ENCODE measurements at regions not wholly inside any gene's neighbourhood (a gene's known extent, or its start where the extent isn't known, plus 50 kb on each side); places are given as distances from the start of the nearest gene placed in this dataset.
"Not testable (repeated sequence)": the region's sequence is repeated elsewhere in the genome, so short reads cannot be mapped to it uniquely, and the experiment has no call there.

DNA sequence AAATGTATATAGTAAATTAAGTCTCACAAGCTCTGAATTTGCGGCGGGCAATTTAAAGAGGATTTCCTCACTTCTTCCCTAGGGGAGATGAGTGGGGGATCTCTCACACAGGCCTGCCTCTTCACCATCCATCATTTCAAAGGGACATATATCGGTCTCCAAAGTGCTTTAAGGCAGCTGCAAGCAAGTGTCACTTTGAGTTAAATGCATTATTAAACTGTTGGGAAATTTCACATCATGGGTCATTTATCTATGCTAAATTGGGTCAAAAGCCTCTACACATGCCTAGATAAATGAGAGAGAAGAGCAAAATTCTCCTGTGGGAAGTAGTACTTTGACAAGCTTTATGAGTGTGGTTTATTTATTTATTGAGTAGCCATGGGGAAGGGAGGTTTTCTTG lies 1106.1 kb upstream of the GOT2 start:
- no peak for TF ChIP-seq RAD21 (conservative IDR thresholded peaks at IDR 0.05 in 1 of 2, IDR thresholded peaks at IDR 0.05 in 1 of 2)
- TF ChIP-seq POLR2AphosphoS2 (conservative IDR thresholded peaks at IDR 0.05; ENCODE audit: low read length), result no peak
- TF ChIP-seq EP300 (IDR thresholded peaks at IDR 0.05), result no peak
- TF ChIP-seq JUN (IDR thresholded peaks at IDR 0.05), result no peak
- no peak for TF ChIP-seq ELK1 (IDR thresholded peaks at IDR 0.05; ENCODE audit: low read depth, low read length)
- TF ChIP-seq MAFK (IDR thresholded peaks at IDR 0.05; ENCODE audit: partially characterized antibody), result no peak
- no peak for TF ChIP-seq GATA3 (IDR thresholded peaks at IDR 0.05; ENCODE audit: borderline replicate concordance)
- no peak for TF ChIP-seq EHMT2 (IDR thresholded peaks at IDR 0.05; ENCODE audit: low read depth)
- no peak for TF ChIP-seq ZNF302 (CRISPR knock-in tag; IDR thresholded peaks at IDR 0.05)
- TF ChIP-seq RNF2 (IDR thresholded peaks at IDR 0.05; ENCODE audit: borderline replicate concordance, low read depth), result no peak
- no peak for TF ChIP-seq FOSL2 (IDR thresholded peaks at IDR 0.05)
- no peak for TF ChIP-seq FOSL2 (CRISPR knock-in tag; IDR thresholded peaks at IDR 0.05)
- TF ChIP-seq HEYL (CRISPR knock-in tag; IDR thresholded peaks at IDR 0.05), result no peak
- TF ChIP-seq RFX5 (IDR thresholded peaks at IDR 0.05), result no peak
- no peak for TF ChIP-seq MYC (IDR thresholded peaks at IDR 0.05; ENCODE audit: borderline replicate concordance, low read length)
- TF ChIP-seq CHD2 (IDR thresholded peaks at IDR 0.05; ENCODE audit: low read length, partially characterized antibody), result no peak
- TF ChIP-seq JUNB (IDR thresholded peaks at IDR 0.05), result no peak
- no peak overlapping the region for H3K4me3 ChIP-seq
- WGBS (ENCODE audit: missing lambda C conversion rate), result 89% methylated on average over 3 of the region's 3 CpGs
- H3K4me2 ChIP-seq, result no peak overlapping the region
- DNase-seq (ENCODE audit: low read depth in 1 of 2, low spot score in 1 of 2) (no peak), ATAC-seq (no peak), FAIRE-seq (no peak)
- ChIA-PET CTCF (no interaction called here), POLR2A (no interaction called here)
- no peaks in the 10 kb centered on the region for H3K4me1 ChIP-seq
- H3K9me3 ChIP-seq, result 0 out of 3 replicates have a peak, but pooled peaks cover 6% of the 10 kb centered on the region
- no peak overlapping the region for H3K27ac ChIP-seq

GRCh38 chr16:59826767-59827166 lies 1092.7 kb upstream of the GOT2 start:
- FAIRE-seq (no peak), ATAC-seq (no peak), DNase-seq (ENCODE audit: low read depth in 1 of 2, low spot score in 1 of 2) (no peak)
- CTCF ChIA-PET, result no interaction called here
- H3K4me2 ChIP-seq, result no peak overlapping the region
- peak; percentile 58 for TF ChIP-seq MAFK (IDR thresholded peaks at IDR 0.05; ENCODE audit: partially characterized antibody)
- no peak for TF ChIP-seq BCL3 (IDR thresholded peaks at IDR 0.05)
- POLR2A ChIA-PET, result no interaction called here
- no peaks in the 10 kb centered on the region for H3K4me1 ChIP-seq
- H3K27ac ChIP-seq, result no peak overlapping the region
- H3K4me3 ChIP-seq, result no peak overlapping the region
- 88% methylated on average over 1 of the region's 1 CpG for WGBS (ENCODE audit: missing lambda C conversion rate)
- no peaks in the 10 kb centered on the region for H3K9me3 ChIP-seq

DNA sequence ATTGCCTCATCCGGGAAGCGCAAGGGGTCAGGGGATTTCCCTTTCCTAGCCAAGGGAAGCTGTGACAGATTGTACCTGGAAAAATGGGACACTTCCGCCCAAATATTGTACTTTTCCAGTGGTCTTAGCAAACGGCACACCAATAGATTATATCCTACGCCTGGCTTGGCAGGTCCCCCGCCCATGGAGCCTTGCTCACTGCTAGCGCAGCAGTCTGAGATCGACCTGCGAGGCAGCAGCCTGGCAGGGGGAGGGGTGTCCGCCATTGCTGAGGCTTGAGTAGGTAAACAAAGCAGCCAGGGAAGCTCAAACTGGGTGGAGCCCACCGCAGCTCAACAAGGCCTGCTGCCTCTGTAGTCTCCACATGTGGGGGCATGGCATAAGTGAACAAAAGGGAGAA lies 1075.4 kb upstream of the GOT2 start:
- CTCF ChIA-PET, result interaction anchor here (1.0 kb wide), 1 partner anchor 10 kb away, joined by 3 read pairs; no protein-coding TSS in a partner anchor
- H3K4me1 ChIP-seq; DNase-seq (ENCODE audit: low read depth in 1 of 2, low spot score in 1 of 2); FAIRE-seq; H3K9me3 ChIP-seq; H3K27ac ChIP-seq; ATAC-seq; POLR2A ChIA-PET; H3K4me2 ChIP-seq; H3K4me3 ChIP-seq: not testable (repeated sequence)
- WGBS (ENCODE audit: missing lambda C conversion rate), result 67% methylated on average over 11 of the region's 11 CpGs

- H3K27ac ChIP-seq, result no peak overlapping the region
- DNase-seq (ENCODE audit: low read depth in 1 of 2, low spot score in 1 of 2) (no peak), FAIRE-seq (no peak), ATAC-seq (no peak)
- 54% methylated on average over 1 of the region's 1 CpG for WGBS (ENCODE audit: missing lambda C conversion rate)
- CTCF ChIA-PET, result no interaction called here
- TF ChIP-seq HDAC2 (IDR thresholded peaks at IDR 0.05) (no peak), BHLHE40 (IDR thresholded peaks at IDR 0.05; ENCODE audit: low read depth, low read length) (no peak), HOXA7 (CRISPR knock-in tag; IDR thresholded peaks at IDR 0.05) (no peak), RAD21 (conservative IDR thresholded peaks at IDR 0.05 in 1 of 2, IDR thresholded peaks at IDR 0.05 in 1 of 2) (no peak), ZSCAN20 (CRISPR knock-in tag; IDR thresholded peaks at IDR 0.05) (no peak), HEYL (CRISPR knock-in tag; IDR thresholded peaks at IDR 0.05) (no peak), FOSB (CRISPR knock-in tag; IDR thresholded peaks at IDR 0.05) (no peak)
- POLR2A ChIA-PET, result no interaction called here
- H3K4me3 ChIP-seq, result no peak overlapping the region
- 0 out of 3 replicates have a peak, but pooled peaks cover 2% of the 10 kb centered on the region for H3K9me3 ChIP-seq
- no peaks in the 10 kb centered on the region for H3K4me1 ChIP-seq
- H3K4me2 ChIP-seq, result no peak overlapping the region
Measured at GRCh38 chr16:59783191-59783590, 1049.1 kb upstream of the GOT2 start.
